ENCODE measurements at regions not wholly inside any gene's neighbourhood (a gene's known extent, or its start where the extent isn't known, plus 50 kb on each side); places are given as distances from the start of the nearest gene placed in this dataset.

DNA sequence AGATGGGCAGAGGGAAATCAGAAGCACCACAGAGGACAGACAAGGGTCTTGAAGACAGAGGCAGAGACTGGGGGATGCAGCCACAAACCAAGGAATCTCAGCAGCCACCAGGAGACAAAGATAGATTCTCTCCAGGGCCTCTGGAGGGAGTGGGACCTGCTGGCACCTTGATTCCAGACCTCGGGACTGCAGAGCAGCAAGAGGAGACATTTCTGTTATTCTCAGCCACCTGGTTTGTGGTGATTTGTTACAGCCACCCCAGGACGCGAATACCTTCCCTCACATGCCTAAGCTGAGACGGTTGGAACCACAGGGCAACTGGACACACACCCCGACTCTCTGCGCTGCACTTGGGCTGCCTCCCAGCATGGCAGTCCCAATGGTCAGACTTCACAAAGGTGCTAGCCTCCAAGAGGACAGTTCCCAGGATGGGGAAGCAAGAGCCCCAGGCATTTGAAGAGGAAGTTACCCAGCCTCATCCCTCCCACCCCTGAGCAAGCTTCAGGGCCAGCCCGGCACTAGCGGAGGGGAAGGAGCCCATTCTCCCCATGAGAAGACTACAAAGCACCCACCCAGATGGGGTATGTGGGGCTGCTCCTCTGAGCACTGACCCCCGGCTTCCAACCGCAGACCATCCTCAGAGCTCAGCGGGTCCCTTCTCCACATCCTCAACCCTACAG is 104.6 kb upstream of the INSIG1 start:
- H3K4me3 ChIP-seq (ENCODE audit: low read depth, poor library complexity, severe bottlenecking): no peak overlapping the region
- WGBS, 2 donors: 77 to 82% methylated on average over 11 of the region's 11 CpGs
- intact Hi-C loops (cut with DNase I; ENCODE audit: low total_unique reads): loop anchor here (5.0 kb wide), 1 partner anchor 149 kb away; no protein-coding TSS in a partner anchor
- TF ChIP-seq, protein P1, sequence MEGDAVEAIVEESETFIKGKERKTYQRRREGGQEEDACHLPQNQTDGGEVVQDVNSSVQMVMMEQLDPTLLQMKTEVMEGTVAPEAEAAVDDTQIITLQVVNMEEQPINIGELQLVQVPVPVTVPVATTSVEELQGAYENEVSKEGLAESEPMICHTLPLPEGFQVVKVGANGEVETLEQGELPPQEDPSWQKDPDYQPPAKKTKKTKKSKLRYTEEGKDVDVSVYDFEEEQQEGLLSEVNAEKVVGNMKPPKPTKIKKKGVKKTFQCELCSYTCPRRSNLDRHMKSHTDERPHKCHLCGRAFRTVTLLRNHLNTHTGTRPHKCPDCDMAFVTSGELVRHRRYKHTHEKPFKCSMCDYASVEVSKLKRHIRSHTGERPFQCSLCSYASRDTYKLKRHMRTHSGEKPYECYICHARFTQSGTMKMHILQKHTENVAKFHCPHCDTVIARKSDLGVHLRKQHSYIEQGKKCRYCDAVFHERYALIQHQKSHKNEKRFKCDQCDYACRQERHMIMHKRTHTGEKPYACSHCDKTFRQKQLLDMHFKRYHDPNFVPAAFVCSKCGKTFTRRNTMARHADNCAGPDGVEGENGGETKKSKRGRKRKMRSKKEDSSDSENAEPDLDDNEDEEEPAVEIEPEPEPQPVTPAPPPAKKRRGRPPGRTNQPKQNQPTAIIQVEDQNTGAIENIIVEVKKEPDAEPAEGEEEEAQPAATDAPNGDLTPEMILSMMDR (IDR thresholded peaks at IDR 0.05): no peak
- no peak for TF ChIP-seq POLR2A (IDR thresholded peaks at IDR 0.05)
- peak in 1 of 2 donors; percentile 64 for DNase-seq (ENCODE audit: low spot score in 2 of 2)

DNA sequence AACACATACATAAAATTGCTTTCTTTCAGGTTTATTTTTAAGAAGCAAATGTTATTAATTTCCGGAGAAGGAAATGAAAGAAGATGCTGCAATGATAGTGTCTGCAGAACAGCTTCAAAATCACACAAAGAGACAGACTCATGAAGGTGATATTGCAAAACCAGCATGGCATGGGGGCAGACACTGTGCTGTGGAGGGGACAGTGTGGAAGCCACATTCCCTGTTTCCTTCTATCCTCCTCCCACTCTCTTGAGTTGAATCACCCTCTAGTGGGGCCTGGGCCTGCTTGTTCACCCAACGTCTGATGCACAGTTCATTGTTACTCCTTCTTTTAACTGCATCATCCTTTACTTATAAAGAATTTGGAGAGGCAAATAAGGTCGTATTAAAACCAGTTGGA is 104.0 kb upstream of the INSIG1 start:
- 56 to 66% methylated on average over 3 of the region's 3 CpGs for WGBS, 2 donors
- H3K4me3 ChIP-seq (ENCODE audit: low read depth, poor library complexity, severe bottlenecking): no peak overlapping the region
- TF ChIP-seq, protein P1 (IDR thresholded peaks at IDR 0.05): no peak
- TF ChIP-seq POLR2A (IDR thresholded peaks at IDR 0.05): no peak
- intact Hi-C loops (cut with DNase I; ENCODE audit: low total_unique reads): loop anchor here (5.0 kb wide), 1 partner anchor 149 kb away; no protein-coding TSS in a partner anchor
- DNase-seq (ENCODE audit: low spot score in 2 of 2): peak in 1 of 2 donors; percentile 18

DNA sequence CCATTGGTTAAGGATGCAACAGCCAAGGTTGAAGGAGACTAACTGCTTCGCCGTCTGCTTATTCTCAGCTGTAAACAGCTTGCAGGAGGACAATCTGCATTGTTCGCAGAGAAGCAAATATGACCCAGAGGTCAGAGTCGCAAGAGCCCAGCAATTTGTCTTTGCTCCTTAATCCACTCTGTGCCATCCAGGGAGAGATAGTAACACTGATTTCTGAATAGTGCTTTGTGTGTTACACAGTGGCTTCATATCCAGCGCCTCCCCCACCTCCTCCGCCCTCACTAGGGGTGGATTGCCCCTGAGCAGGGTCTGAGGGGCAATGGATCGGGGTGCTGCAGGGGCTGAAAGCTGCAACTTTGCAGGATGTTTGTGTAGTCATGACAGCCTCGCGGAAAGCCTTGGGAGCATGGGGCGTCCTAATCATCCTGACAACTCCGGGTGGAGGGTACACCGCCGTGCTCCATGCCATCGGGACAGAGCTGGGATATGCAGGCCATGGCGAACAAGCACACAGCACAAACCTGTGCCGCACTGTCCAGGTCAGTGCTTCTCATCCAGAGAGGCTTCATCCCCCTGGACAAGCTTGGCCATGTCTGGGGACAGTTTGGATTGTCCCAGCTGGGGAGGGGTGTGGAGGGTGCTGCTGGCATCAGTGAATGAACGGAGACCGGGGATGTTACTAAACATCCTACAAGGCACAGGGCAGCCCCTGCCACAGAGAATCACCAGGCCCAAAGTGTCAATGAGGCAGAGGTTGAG is 103.1 kb upstream of the INSIG1 start:
- WGBS, 2 donors: 69 to 80% methylated on average over 18 of the region's 18 CpGs
- TF ChIP-seq, protein P1 (IDR thresholded peaks at IDR 0.05): no peak
- no peak overlapping the region for H3K4me3 ChIP-seq (ENCODE audit: low read depth, poor library complexity, severe bottlenecking)
- peak in 1 of 2 donors; percentile 63 for DNase-seq (ENCODE audit: low spot score in 2 of 2)
- intact Hi-C loops (cut with DNase I; ENCODE audit: low total_unique reads): loop anchor here (5.0 kb wide), 1 partner anchor 148 kb away; no protein-coding TSS in a partner anchor

DNA sequence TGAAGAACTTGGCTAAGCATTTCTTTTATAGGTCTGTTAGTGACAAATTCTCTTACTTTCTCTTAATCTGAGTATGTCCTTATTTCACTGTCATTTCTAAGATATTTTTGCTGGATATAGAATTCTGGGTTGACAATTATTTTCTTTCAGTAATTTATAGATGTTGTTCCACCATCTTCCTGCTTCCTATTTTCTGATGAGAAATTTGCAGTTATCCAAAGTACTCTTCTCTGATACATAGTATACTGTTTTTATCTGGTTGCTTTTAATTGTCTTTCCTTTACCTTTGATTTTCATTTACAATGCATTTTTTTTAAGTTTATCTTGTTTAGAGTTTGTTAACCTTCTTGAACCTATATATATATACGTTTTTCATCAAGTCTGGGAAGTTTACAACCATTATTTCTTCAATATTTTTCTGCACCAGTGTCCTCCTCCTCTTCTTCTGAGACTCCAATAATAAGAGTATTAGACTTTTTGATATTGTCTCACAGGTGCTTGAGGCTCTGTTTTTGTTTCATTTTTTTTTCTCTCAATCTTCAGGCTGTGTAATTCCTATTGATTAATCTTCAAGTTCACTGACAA is 101.6 kb upstream of the INSIG1 start:
- TF ChIP-seq, protein P1 (IDR thresholded peaks at IDR 0.05): no peak
- no peak for TF ChIP-seq POLR2A (IDR thresholded peaks at IDR 0.05)
- no peak for DNase-seq (ENCODE audit: low spot score in 2 of 2)
- no peak overlapping the region for H3K4me3 ChIP-seq (ENCODE audit: low read depth, poor library complexity, severe bottlenecking)
- intact Hi-C loops (cut with DNase I; ENCODE audit: low total_unique reads): no loop called here
- 79 to 83% methylated on average over 1 of the region's 1 CpG for WGBS, 2 donors

DNA sequence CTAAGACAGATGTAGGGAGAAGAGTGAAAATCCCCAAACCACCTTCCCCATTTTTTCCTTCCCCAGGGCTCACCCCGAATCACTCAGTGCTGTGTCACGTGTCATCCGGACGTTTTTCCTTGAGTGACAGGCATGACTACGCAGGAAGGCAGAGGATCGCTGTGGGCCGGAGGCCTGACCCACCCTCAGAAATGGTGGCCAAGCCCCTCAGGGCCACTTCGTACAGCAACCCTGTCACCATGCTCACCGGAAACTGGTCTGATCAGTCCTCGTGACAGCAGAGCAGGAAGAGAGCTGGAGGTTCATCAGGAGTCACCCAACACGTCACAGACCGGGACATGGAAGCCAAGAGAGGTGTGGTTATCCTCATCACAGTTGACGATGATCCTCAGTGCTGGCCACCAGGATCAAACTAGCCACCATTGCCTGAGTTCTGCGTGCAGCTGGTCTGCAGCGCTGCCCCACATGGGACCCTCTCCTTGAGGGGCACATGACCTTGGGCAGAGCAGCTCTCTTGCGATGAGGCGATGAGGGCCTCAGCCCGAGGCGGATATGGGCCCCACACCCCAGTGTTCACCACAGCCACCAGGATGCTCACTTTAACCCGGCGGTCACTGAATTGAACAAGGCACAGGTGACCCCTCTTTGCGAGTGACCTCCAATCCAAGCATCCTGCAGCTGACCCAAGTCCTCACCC is 99.3 kb upstream of the INSIG1 start:
- no peak overlapping the region for H3K4me3 ChIP-seq (ENCODE audit: low read depth, poor library complexity, severe bottlenecking)
- intact Hi-C loops (cut with DNase I; ENCODE audit: low total_unique reads): no loop called here
- WGBS, 2 donors: 75 to 79% methylated on average over 21 to 22 of the region's 22 CpGs
- peak in 1 of 2 donors; percentile 74 for DNase-seq (ENCODE audit: low spot score in 2 of 2)
- no peak for TF ChIP-seq POLR2A (IDR thresholded peaks at IDR 0.05)
- TF ChIP-seq, protein P1 (IDR thresholded peaks at IDR 0.05): no peak

Data from lower leg skin (tissue), 4 donors.